HepG2 (cell line): ENCODE measurements at regions not wholly inside any gene's neighbourhood (a gene's known extent, or its start where the extent isn't known, plus 50 kb on each side); places are given as distances from the start of the nearest gene placed in this dataset.

Experiments
- ATAC-seq: fragments of 200-7000 bp; cut with Tn5 transposase; 3 replicates; pipeline ENCODE4 v1.9.1; 2020; ENCODE audit warnings: mild to moderate bottlenecking, moderate library complexity
- BruUV-seq: library from RNA; stranded (reverse); fragments of 400-500 nt; replicated peaks from 2 replicates; lab custom pipeline; 2021; lab: Mats Ljungman, UMichigan
- CTCF ChIA-PET: fragments of 300-600 bp; formaldehyde crosslinking; extraction: SDS; loops from one replicate; lab custom pipeline; 2021; ENCODE audit warnings: low total read pairs, inconsistent platforms, low intra/inter-chr PET ratio; lab: Yijun Ruan, JAX
- POLR2A ChIA-PET: fragments of 350-600 bp; sonication (Branson Sonifier 250); formaldehyde crosslinking; loops from one replicate; lab custom pipeline; 2020; ENCODE audit warnings: antibody characterized with exemption, inconsistent platforms; lab: Yijun Ruan, JAX
- DNase-seq: peaks from one replicate; pipeline ENCODE4 v3.0.0-alpha.2; 2015; ENCODE audit warnings: low spot score
- FAIRE-seq: peaks from 3 replicates; lab custom pipeline; 2011; peaks lifted over from hg19 to GRCh38; lab: Jason Lieb, UNC
- H2AFZ ChIP-seq: one replicate; pipeline ENCODE4 v1.6.1; 2011; ENCODE audit warnings: low read length, inconsistent platforms
- H3K27ac ChIP-seq: fragments of 300-600 bp; 3 replicates; pipeline ENCODE4 v1.8.0; 2011; ENCODE audit warnings: mixed run types, mild to moderate bottlenecking, mixed read lengths, low read length, inconsistent platforms; ENCODE audit not compliant: insufficient read depth; ENCODE audit errors: extremely low read length
- H3K27me3 ChIP-seq, 2 experiments: fragments of 200-600 bp in 1 of 2; 2 replicates in 1 of 2; 3 replicates in 1 of 2; pipeline versions ENCODE4 v1.6.0 to v1.8.0; 2011; ENCODE audit warnings: low read length in 2 of 2, mild to moderate bottlenecking in 2 of 2, moderate library complexity in 2 of 2, inconsistent platforms in 1 of 2; ENCODE audit not compliant: insufficient read depth in 2 of 2, control insufficient read depth in 1 of 2
- H3K36me3 ChIP-seq, 2 experiments: fragments of 200-600 bp in 1 of 2; replicated peaks in 1 of 2; 2 replicates in 1 of 2; 3 replicates in 1 of 2; pipeline versions ENCODE4 v1.5.1 to v1.8.0; 2011; ENCODE audit warnings: low read length in 2 of 2, inconsistent platforms in 1 of 2; ENCODE audit not compliant: insufficient read depth in 2 of 2, control insufficient read depth in 1 of 2
- H3K4me1 ChIP-seq: 2 replicates; pipeline ENCODE4 v1.5.1; 2012; ENCODE audit warnings: low read length, inconsistent platforms; ENCODE audit not compliant: insufficient read depth
- H3K4me2 ChIP-seq: 2 replicates; pipeline ENCODE4 v1.6.0; 2011; ENCODE audit warnings: low read depth, low read length, inconsistent platforms
- H3K4me3 ChIP-seq, 3 experiments: fragments of 200-600 bp in 1 of 3; sonication (generic), shearing (Covaris generic) in 1 of 3; replicated peaks in 1 of 3; 2 replicates each; pipeline ENCODE4 v1.5.1; 2011 to 2016; ENCODE audit warnings: low read length in 3 of 3, inconsistent platforms in 2 of 3, low read depth in 2 of 3, mild to moderate bottlenecking in 2 of 3, control low read depth in 1 of 3, mixed read lengths in 1 of 3; ENCODE audit not compliant: insufficient read depth in 1 of 3
- H3K79me2 ChIP-seq: one replicate; pipeline ENCODE4 v1.6.1; 2011; ENCODE audit warnings: low read length, inconsistent platforms; ENCODE audit not compliant: insufficient read depth
- H3K9ac ChIP-seq: 2 replicates; pipeline ENCODE4 v1.6.0; 2011; ENCODE audit warnings: mild to moderate bottlenecking, low read depth, low read length, inconsistent platforms; ENCODE audit not compliant: insufficient read depth
- H3K9me3 ChIP-seq: 2 replicates; pipeline ENCODE4 v1.5.1; 2012; ENCODE audit warnings: mild to moderate bottlenecking, low read length
- H4K20me1 ChIP-seq: 2 replicates; pipeline ENCODE4 v1.6.0; 2011; ENCODE audit warnings: inconsistent platforms, mild to moderate bottlenecking, low read length, moderate library complexity; ENCODE audit not compliant: insufficient read depth
- ATF6 ChIP-seq: sonication (generic); formaldehyde crosslinking; conservative IDR thresholded peaks from 2 replicates; pipeline ENCODE4 v1.4.0; 2020; ENCODE audit warnings: missing genetic modification reagents
- CBFB ChIP-seq: sonication (generic); formaldehyde crosslinking; IDR thresholded peaks from 2 replicates; pipeline ENCODE4 v1.4.0; 2020; ENCODE audit warnings: missing genetic modification reagents
- FOXO1 ChIP-seq: sonication (generic); formaldehyde crosslinking; IDR thresholded peaks from 2 replicates; pipeline ENCODE4 v1.4.0; 2020; ENCODE audit warnings: missing genetic modification reagents
- MIER2 ChIP-seq: IDR thresholded peaks from 2 replicates; pipeline ENCODE4 v1.6.1; 2016; ENCODE audit warnings: missing biosample characterization, missing genetic modification reagents
- STAG1 ChIP-seq: sonication (generic); formaldehyde crosslinking; IDR thresholded peaks from 2 replicates; pipeline ENCODE4 v1.4.0; 2020; ENCODE audit warnings: missing genetic modification reagents
- TAF1 ChIP-seq: sonication (generic); formaldehyde crosslinking; IDR thresholded peaks from 2 replicates; pipeline ENCODE4 v1.4.0; 2020; ENCODE audit warnings: missing genetic modification reagents
- ZNF510 ChIP-seq: sonication (generic); formaldehyde crosslinking; IDR thresholded peaks from 2 replicates; pipeline ENCODE4 v1.4.0; 2020; ENCODE audit warnings: low read depth, mild to moderate bottlenecking, missing genetic modification reagents
- in situ Hi-C: cut with HindIII; loops from 2 replicates; pipeline ENCODE4 v1.10.0; 2017; ENCODE audit warnings: low pct_unique_long_range_greater_than_20kb; ENCODE audit not compliant: extremely low pct_ligation_motif_present
- intact Hi-C: fragments of 100-400 bp; cut with micrococcal nuclease; formaldehyde crosslinking; loops from one replicate; pipeline ENCODE4 v1.10.0; 2022; ENCODE audit not compliant: unreplicated experiment
- TF ChIP-seq, protein P1 (sequence below): sonication (generic); formaldehyde crosslinking; IDR thresholded peaks from 2 replicates; pipeline ENCODE4 v1.5.0; 2020; ENCODE audit warnings: missing genetic modification reagents

DNA sequence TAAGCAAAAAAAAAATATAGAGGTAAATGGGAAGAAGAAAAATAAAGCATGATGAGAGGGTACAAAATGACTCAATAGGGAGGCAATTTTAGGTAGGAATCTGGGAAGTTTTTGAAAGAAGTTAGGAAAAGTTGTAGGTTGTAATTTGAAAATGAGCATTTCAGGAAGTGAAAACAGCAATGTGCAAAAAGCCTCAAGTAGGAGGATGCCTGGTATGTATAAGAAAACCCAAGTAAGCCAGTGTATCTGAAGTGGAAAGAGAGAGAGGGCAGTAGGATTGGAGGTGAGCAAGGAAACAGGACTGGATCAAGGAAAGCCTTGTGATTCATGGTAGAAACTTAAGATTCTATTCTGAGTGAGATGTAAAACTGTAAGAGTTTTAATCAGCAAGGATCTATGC, 121.6 kb upstream of the SPRY2 start:
- no peak overlapping the region for H3K4me2 ChIP-seq
- H3K9me3 ChIP-seq: peaks cover 19% of the 10 kb centered on the region
- intact Hi-C loops: no loop called here
- no peak for ATAC-seq
- H3K9ac ChIP-seq: no peak overlapping the region
- BruUV-seq: no TSS peak
- no peak for FAIRE-seq
- no peaks in the 10 kb centered on the region for H4K20me1 ChIP-seq
- no peak for TF ChIP-seq ATF6
- no peak for TF ChIP-seq MIER2 (CRISPR knock-in tag)
- no peak for TF ChIP-seq ZNF510 (CRISPR knock-in tag)
- TF ChIP-seq CBFB: no peak
- TF ChIP-seq, protein P1, sequence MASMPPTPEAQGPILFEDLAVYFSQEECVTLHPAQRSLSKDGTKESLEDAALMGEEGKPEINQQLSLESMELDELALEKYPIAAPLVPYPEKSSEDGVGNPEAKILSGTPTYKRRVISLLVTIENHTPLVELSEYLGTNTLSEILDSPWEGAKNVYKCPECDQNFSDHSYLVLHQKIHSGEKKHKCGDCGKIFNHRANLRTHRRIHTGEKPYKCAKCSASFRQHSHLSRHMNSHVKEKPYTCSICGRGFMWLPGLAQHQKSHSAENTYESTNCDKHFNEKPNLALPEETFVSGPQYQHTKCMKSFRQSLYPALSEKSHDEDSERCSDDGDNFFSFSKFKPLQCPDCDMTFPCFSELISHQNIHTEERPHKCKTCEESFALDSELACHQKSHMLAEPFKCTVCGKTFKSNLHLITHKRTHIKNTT (CRISPR knock-in tag): no peak
- no peak for TF ChIP-seq TAF1 (CRISPR knock-in tag)
- TF ChIP-seq STAG1 (CRISPR knock-in tag): no peak
- TF ChIP-seq FOXO1: no peak
- TF ChIP-seq, all 625 proteins: peak for 0
- CTCF ChIA-PET: no interaction called here
- H3K27me3 ChIP-seq: no peaks in the 10 kb centered on the region
- no peaks in the 10 kb centered on the region for H3K79me2 ChIP-seq
- no peak for DNase-seq
- H3K4me1 ChIP-seq: no peaks in the 10 kb centered on the region
- H3K36me3 ChIP-seq: no peaks in the 10 kb centered on the region
- POLR2A ChIA-PET: no interaction called here
- no peak overlapping the region for H2AFZ ChIP-seq
- in situ Hi-C loops: no loop called here
- no peak overlapping the region for H3K4me3 ChIP-seq
- no peak overlapping the region for H3K27ac ChIP-seq
